Lung (tissue), 11 donors: ENCODE measurements at regions not wholly inside any gene's neighbourhood (a gene's known extent, or its start where the extent isn't known, plus 50 kb on each side); places are given as distances from the start of the nearest gene placed in this dataset.

Experiments used
- ATAC-seq: fragments of 200-7000 bp; cut with Tn5 transposase; one replicate; pipeline ENCODE4 v1.9.1; 2020; ENCODE audit warnings: moderate number of reproducible peaks; ENCODE audit not compliant: insufficient read depth, low FRiP score
- DNase-seq, 3 donors: peaks; one replicate each; pipeline ENCODE4 v3.0.0-alpha.2; 2013 to 2017
- H3K27ac ChIP-seq, 2 donors: one replicate each; pipeline ENCODE4 v1.5.1; 2013; ENCODE audit warnings: mild to moderate bottlenecking in 2 of 2, moderate library complexity in 2 of 2, control low read depth in 1 of 2, inconsistent platforms in 1 of 2, low read depth in 1 of 2, low read length in 1 of 2
- H3K27me3 ChIP-seq, 3 donors: one replicate each; pipeline ENCODE4 v1.5.1; 2013; ENCODE audit warnings: low read length in 2 of 3; ENCODE audit not compliant: control insufficient read depth in 3 of 3, insufficient read depth in 3 of 3
- H3K36me3 ChIP-seq, 4 donors: one replicate each; pipeline ENCODE4 v1.5.1; 2013; ENCODE audit warnings: low read length in 4 of 4, mild to moderate bottlenecking in 1 of 4, moderate library complexity in 1 of 4; ENCODE audit not compliant: control insufficient read depth in 4 of 4, insufficient read depth in 4 of 4
- H3K4me1 ChIP-seq, 5 donors: one replicate each; pipeline ENCODE4 v1.5.1; 2013; ENCODE audit warnings: low read length in 5 of 5, mild to moderate bottlenecking in 2 of 5, moderate library complexity in 1 of 5; ENCODE audit not compliant: control insufficient read depth in 5 of 5, insufficient read depth in 5 of 5
- H3K4me3 ChIP-seq: one replicate; pipeline ENCODE4 v1.5.1; 2013; ENCODE audit warnings: mild to moderate bottlenecking, control low read depth, moderate library complexity
- H3K9ac ChIP-seq, 2 donors: one replicate each; pipeline ENCODE4 v1.5.1; 2013; ENCODE audit warnings: low read length in 2 of 2, control low read depth in 1 of 2; ENCODE audit not compliant: insufficient read depth in 1 of 2
- H3K9me3 ChIP-seq, 4 donors: one replicate each; pipeline ENCODE4 v1.5.1; 2013; ENCODE audit warnings: low read length in 3 of 4, mild to moderate bottlenecking in 1 of 4, moderate library complexity in 1 of 4; ENCODE audit not compliant: control insufficient read depth in 4 of 4, insufficient read depth in 3 of 4
- CTCF ChIP-seq: IDR thresholded peaks from 2 replicates; pipeline ENCODE4 v1.5.1; 2012; ENCODE audit warnings: mild to moderate bottlenecking; ENCODE audit errors: control extremely low read depth, extremely low read depth
- WGBS, 2 donors: extraction: QIAGEN DNeasy Blood & Tissue Kit; methylation state at CpG; one replicate each; pipeline ENCODE4 v1.1.7; 2013; 5-methylcytosine and 5-hydroxymethylcytosine counted together
- donor health status: control.
- donor health status: control.
- donor health status: Bipolar disorder and iron deficiency.
- donor health status: healthy.
- donor health status: DM: yes; HTN: yes; CAD: no.

- WGBS, 2 donors = 52 to 55% methylated on average over 2 of the region's 2 CpGs
- no peak overlapping the region for H3K27ac ChIP-seq
- TF ChIP-seq CTCF = no peak
- H3K27me3 ChIP-seq = peaks cover 4 to 20% (median 19%) of the 10 kb centered on the region in 3 donors
- no peak overlapping the region for H3K4me3 ChIP-seq
- ATAC-seq = no peak
- H3K4me1 ChIP-seq = peaks cover 0 to 11% (median 2%) of the 10 kb centered on the region in 5 donors
- no peak overlapping the region for H3K9ac ChIP-seq
- H3K36me3 ChIP-seq = no peaks in the 10 kb centered on the region
- H3K9me3 ChIP-seq = no peaks in the 10 kb centered on the region
- no peak for DNase-seq
Observed at GRCh38 chr9:21551401-21551800, 69.3 kb upstream of the IFNE start.

- Histone ChIP-seq H3K4me3 (no peak overlapping the region), H3K9me3 (no peaks in the 10 kb centered on the region), H3K27ac (no peak overlapping the region), H3K36me3 (no peaks in the 10 kb centered on the region), H3K27me3 (peaks cover 4 to 30% (median 19%) of the 10 kb centered on the region in 3 donors), H3K9ac (no peak overlapping the region), H3K4me1 (peaks cover 0 to 11% (median 2%) of the 10 kb centered on the region in 5 donors)
- ATAC-seq (no peak), DNase-seq (no peak)
- no peak for TF ChIP-seq CTCF
- WGBS, 2 donors = 80 to 88% methylated on average over 3 of the region's 3 CpGs
Observed at GRCh38 chr9:21552244-21553170, 70.4 kb upstream of the IFNE start.

- peaks cover 0 to 11% (median 2%) of the 10 kb centered on the region in 5 donors for H3K4me1 ChIP-seq
- peaks cover 4 to 38% (median 23%) of the 10 kb centered on the region in 3 donors for H3K27me3 ChIP-seq
Observed at GRCh38 chr9:21553441-21553840, 71.3 kb upstream of the IFNE start.

More at GRCh38 chr9:21553441-21553840, 71.3 kb upstream of the IFNE start:
- Histone ChIP-seq H3K9me3 (no peaks in the 10 kb centered on the region), H3K36me3 (no peaks in the 10 kb centered on the region), H3K27ac (no peak overlapping the region), H3K4me3 (no peak overlapping the region), H3K9ac (no peak overlapping the region)
- 91 to 94% methylated on average over 3 of the region's 3 CpGs for WGBS, 2 donors
- DNase-seq = no peak
- no peak for ATAC-seq
- no peak for TF ChIP-seq CTCF
